Ascending aorta (tissue), 2 donors: ENCODE measurements at regions not wholly inside any gene's neighbourhood (a gene's known extent, or its start where the extent isn't known, plus 50 kb on each side); places are given as distances from the start of the nearest gene placed in this dataset.

Source experiments
- DNase-seq, 2 donors: peaks; one replicate each; pipeline ENCODE4 v3.0.0-alpha.2; 2019; ENCODE audit warnings: low spot score in 2 of 2
- H3K27ac ChIP-seq, 2 donors: fragments of 200-600 bp; sonication (generic); one replicate each; pipeline ENCODE4 v1.5.1; 2016 to 2017; ENCODE audit warnings: mild to moderate bottlenecking in 1 of 2
- H3K27me3 ChIP-seq: fragments of 200-600 bp; sonication (generic); one replicate; pipeline ENCODE4 v1.5.1; 2017
- H3K36me3 ChIP-seq, 2 donors: fragments of 200-600 bp; sonication (generic); one replicate each; pipeline ENCODE4 v1.5.1; 2016
- H3K4me1 ChIP-seq, 2 donors: fragments of 200-600 bp; sonication (generic); one replicate each; pipeline ENCODE4 v1.5.1; 2016 to 2017; ENCODE audit warnings: mild to moderate bottlenecking in 1 of 2
- H3K4me3 ChIP-seq, 2 donors: fragments of 200-600 bp; sonication (generic); one replicate each; pipeline ENCODE4 v1.5.1; 2016 to 2017; ENCODE audit warnings: mild to moderate bottlenecking in 1 of 2
- H3K9me3 ChIP-seq, 2 donors: fragments of 200-600 bp; sonication (generic); one replicate each; pipeline ENCODE4 v1.5.1; 2016
- intact Hi-C: fragments of 100-400 bp; cut with DNase I; formaldehyde crosslinking; loops from one replicate; pipeline ENCODE4 v1.15.1; 2023
- TF ChIP-seq, protein P1 (sequence below), 3 experiments: fragments of 200-600 bp in 2 of 3; fragments of 450-650 bp in 1 of 3; sonication (generic) in 2 of 3; IDR thresholded peaks; one replicate each; pipeline ENCODE4 v1.5.1; 2016 to 2019; ENCODE audit warnings: antibody characterized with exemption in 3 of 3, mild to moderate bottlenecking in 1 of 3, moderate library complexity in 1 of 3

DNA sequence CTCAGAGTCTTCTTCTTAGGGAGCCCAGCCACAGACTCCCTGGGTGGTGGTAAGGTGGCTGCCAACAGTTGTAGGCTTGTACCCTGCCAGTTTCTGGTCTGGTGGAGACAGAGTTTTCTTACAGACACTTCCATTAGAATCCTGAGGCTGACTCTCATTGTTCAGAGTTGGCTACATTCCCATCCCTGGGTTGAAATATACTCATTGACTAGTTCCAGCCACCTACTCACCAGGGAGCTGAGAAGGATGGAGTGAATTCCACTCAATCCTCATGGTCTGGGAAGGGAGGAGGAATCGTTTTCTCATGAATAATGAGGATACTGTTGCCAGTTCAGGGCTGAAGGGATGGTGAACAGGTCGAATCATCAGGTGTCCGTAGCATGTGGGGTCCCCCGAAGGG lies 226.5 kb upstream of the PROK2 start:
- Histone ChIP-seq H3K27me3 (no peaks in the 10 kb centered on the region), H3K36me3 (no peaks in the 10 kb centered on the region), H3K27ac (no peak overlapping the region), H3K9me3 (no peaks in the 10 kb centered on the region), H3K4me1 (no peaks in the 10 kb centered on the region), H3K4me3 (no peak overlapping the region)
- intact Hi-C loops = no loop called here
- no peak for DNase-seq
- TF ChIP-seq, protein P1, sequence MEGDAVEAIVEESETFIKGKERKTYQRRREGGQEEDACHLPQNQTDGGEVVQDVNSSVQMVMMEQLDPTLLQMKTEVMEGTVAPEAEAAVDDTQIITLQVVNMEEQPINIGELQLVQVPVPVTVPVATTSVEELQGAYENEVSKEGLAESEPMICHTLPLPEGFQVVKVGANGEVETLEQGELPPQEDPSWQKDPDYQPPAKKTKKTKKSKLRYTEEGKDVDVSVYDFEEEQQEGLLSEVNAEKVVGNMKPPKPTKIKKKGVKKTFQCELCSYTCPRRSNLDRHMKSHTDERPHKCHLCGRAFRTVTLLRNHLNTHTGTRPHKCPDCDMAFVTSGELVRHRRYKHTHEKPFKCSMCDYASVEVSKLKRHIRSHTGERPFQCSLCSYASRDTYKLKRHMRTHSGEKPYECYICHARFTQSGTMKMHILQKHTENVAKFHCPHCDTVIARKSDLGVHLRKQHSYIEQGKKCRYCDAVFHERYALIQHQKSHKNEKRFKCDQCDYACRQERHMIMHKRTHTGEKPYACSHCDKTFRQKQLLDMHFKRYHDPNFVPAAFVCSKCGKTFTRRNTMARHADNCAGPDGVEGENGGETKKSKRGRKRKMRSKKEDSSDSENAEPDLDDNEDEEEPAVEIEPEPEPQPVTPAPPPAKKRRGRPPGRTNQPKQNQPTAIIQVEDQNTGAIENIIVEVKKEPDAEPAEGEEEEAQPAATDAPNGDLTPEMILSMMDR (IDR thresholded peaks at IDR 0.05) = no peak

DNA sequence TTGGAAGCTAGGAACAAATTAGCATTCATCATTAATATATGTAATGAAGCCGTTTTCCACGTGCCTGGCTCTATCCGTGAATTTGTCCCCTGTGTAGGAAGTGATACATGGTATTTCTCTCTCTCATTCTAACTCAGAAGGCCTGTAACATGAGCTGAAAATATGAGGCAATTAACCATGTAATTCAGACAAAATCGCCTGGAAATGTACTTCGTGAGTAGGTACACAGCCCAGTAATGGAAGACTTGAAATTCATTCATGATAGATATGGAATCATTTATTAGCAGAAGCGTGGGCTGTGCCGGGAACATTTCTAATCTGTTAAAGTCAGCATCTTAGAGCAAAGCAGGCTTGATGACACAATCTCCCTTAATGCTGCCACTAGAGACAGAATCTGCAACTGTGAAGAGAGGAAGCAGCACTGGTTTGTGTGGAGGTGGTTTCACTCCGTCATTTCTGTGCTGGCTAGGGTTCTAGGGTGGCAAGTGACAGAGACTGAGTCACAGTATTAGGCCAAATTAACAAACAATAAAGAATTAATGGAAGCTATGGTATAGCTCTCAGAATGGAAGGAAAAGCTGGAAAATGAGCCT lies 225.0 kb upstream of the PROK2 start:
- TF ChIP-seq, protein P1 (IDR thresholded peaks at IDR 0.05) = no peak
- Histone ChIP-seq H3K4me3 (no peak overlapping the region), H3K36me3 (no peaks in the 10 kb centered on the region), H3K27me3 (no peaks in the 10 kb centered on the region), H3K27ac (no peak overlapping the region), H3K9me3 (no peaks in the 10 kb centered on the region), H3K4me1 (no peaks in the 10 kb centered on the region)
- intact Hi-C loops = no loop called here
- no peak for DNase-seq

DNA sequence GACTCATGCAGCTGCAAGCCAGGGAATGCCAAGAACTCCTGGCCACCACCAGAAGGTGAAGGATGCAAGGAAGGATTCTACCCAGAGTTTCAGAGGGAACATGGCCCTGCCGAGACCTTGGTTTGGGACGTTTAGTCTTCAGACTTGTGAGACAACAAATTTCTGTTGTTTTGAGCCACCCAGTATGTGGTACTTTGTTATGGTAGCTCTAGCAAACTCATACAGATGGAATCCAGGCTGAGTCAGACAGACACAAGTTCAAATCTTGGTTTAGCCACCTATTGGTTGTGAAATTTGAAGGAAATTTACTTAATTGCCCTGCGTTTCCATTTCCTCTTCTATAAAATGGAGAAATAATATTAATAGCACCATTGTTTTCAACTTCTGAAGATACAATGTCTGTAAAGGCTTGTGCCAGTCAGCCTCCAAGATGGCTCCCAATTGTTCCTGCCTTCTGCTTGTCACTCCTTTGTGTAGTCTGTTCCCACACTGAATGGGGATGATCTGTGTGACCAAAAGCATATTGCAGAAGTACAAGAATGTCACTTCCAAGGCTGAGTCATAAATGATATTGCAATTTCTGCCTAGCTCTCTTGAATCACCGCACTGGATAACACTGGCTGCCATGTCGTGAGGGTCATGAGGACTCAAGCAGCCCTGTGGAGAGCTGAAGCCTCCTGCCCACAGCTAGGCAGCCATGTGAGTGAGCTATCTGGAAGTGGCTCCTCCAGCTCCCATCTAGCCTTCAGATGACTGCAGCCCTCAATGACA lies 223.5 kb upstream of the PROK2 start:
- no peaks in the 10 kb centered on the region for H3K36me3 ChIP-seq
- no peaks in the 10 kb centered on the region for H3K4me1 ChIP-seq
- DNase-seq = no peak
- TF ChIP-seq, protein P1 (IDR thresholded peaks at IDR 0.05) = no peak
- no peak overlapping the region for H3K27ac ChIP-seq
- H3K27me3 ChIP-seq = no peaks in the 10 kb centered on the region
- intact Hi-C loops = no loop called here
- H3K9me3 ChIP-seq = no peaks in the 10 kb centered on the region
- no peak overlapping the region for H3K4me3 ChIP-seq

DNA sequence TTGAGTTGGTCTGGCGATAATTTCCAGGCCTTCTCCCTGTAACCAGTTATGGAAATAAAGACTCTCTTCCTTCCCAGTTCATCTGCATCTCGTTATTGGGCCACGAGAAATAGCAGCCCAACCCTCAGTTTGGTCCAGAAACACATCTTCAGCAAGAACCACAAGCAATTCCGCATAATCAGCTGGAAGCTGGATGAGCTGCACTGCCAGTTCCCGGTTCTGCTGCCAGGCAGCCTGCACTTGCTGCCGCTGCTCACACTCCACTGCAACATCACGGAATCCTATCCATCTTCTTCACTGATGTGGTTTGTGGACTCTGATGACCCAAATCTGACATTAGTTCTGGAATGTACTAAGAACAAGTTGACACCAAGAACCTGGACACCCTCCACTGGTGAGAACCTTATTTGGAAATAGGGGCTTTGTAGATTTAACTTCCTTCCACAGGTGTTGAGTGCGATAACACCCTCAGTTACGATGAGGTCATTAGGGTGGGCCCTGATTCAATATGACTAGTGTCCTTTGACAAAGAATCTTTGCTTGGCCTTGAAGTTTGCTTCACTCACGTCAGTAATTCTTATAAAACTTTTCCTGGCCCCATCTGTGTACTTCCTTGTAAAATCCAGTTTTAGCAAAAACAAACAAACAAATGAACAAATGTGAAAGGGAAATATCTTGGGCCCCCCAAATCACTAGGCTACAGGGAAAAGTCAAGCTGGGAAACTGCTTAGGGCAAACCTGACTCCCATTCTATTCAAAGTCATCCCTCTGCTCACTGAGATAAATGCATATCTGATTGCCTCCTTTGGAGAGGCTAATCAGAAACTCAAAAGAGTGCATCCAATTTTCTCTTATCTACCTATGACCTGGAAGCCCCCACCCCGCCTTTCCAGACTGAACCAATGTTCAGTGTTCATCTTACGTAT lies 221.9 kb upstream of the PROK2 start:
- Histone ChIP-seq H3K36me3 (no peaks in the 10 kb centered on the region), H3K9me3 (no peaks in the 10 kb centered on the region), H3K4me1 (no peaks in the 10 kb centered on the region), H3K27me3 (no peaks in the 10 kb centered on the region), H3K4me3 (no peak overlapping the region), H3K27ac (no peak overlapping the region)
- no peak for DNase-seq
- TF ChIP-seq, protein P1 (IDR thresholded peaks at IDR 0.05) = no peak
- intact Hi-C loops = no loop called here

DNA sequence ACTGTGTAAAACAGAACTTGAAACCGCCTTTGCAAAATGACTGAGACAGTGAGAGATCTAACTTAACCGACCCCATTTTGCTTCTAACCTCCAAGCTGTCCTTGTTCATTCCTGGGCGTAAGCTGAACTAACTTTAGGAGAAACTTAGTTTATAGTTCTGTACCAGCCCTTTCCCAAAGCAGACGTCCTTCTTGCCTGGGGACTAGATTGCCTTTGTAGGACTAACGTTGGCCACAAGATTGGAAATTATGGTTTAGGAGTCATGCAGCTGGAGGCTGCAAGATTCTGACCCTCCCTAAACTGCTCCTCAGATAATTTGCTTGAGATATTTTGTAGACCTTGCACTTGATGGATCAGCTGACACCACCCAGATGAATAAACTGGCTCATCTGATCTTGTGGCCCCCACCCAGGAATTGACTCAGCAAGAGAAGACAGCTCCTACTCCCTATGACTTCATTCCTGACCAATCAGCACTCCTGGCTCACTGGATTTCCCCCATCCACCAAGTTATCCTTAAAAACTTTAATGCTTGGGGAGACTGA lies 219.9 kb upstream of the PROK2 start:
- Histone ChIP-seq H3K4me3 (no peak overlapping the region), H3K4me1 (no peaks in the 10 kb centered on the region), H3K27me3 (no peaks in the 10 kb centered on the region), H3K9me3 (no peaks in the 10 kb centered on the region), H3K36me3 (no peaks in the 10 kb centered on the region), H3K27ac (no peak overlapping the region)
- intact Hi-C loops = no loop called here
- TF ChIP-seq, protein P1 (IDR thresholded peaks at IDR 0.05) = no peak
- DNase-seq = no peak
